H9 (cell line): ENCODE measurements at regions not wholly inside any gene's neighbourhood (a gene's known extent, or its start where the extent isn't known, plus 50 kb on each side); places are given as distances from the start of the nearest gene placed in this dataset.

Experiments
- DNase-seq: peaks from one replicate; pipeline ENCODE4 v3.0.0-alpha.2; 2017
- H2AFZ ChIP-seq: one replicate; pipeline ENCODE4 v1.6.1; 2013; ENCODE audit warnings: mild to moderate bottlenecking, low read length, control low read depth, moderate library complexity
- H2AK5ac ChIP-seq: 2 replicates; pipeline ENCODE4 v1.6.1; 2013; ENCODE audit warnings: low read length, control low read depth, mixed read lengths; ENCODE audit not compliant: insufficient read length
- H2BK120ac ChIP-seq: one replicate; pipeline ENCODE4 v1.6.1; 2013; ENCODE audit warnings: low read depth, mild to moderate bottlenecking, low read length, control low read depth, inconsistent platforms; ENCODE audit not compliant: poor library complexity, severe bottlenecking
- H2BK12ac ChIP-seq: 2 replicates; pipeline ENCODE4 v1.6.1; 2013; ENCODE audit warnings: low read length, control low read depth, mixed read lengths, low read depth; ENCODE audit not compliant: insufficient read length
- H2BK15ac ChIP-seq: 2 replicates; pipeline ENCODE4 v1.6.1; 2013; ENCODE audit warnings: low read depth, low read length, control low read depth
- H2BK20ac ChIP-seq: one replicate; pipeline ENCODE4 v1.6.1; 2013; ENCODE audit warnings: low read depth, mild to moderate bottlenecking, low read length, control low read depth, inconsistent platforms; ENCODE audit not compliant: poor library complexity, severe bottlenecking
- H2BK5ac ChIP-seq: 2 replicates; pipeline ENCODE4 v1.6.1; 2013; ENCODE audit warnings: low read length, control low read depth, mixed read lengths; ENCODE audit not compliant: insufficient read length
- H3K14ac ChIP-seq: 2 replicates; pipeline ENCODE4 v1.6.1; 2013; ENCODE audit warnings: low read length, control low read depth; ENCODE audit not compliant: insufficient read depth
- H3K18ac ChIP-seq: 2 replicates; pipeline ENCODE4 v1.6.1; 2013; ENCODE audit warnings: low read depth, mild to moderate bottlenecking, mixed read lengths, low read length, control low read depth; ENCODE audit not compliant: insufficient read length
- H3K23ac ChIP-seq: 2 replicates; pipeline ENCODE4 v1.6.1; 2013; ENCODE audit warnings: low read length, control low read depth, mixed read lengths, low read depth; ENCODE audit not compliant: insufficient read length
- H3K23me2 ChIP-seq: 2 replicates; pipeline ENCODE4 v1.6.1; 2013; ENCODE audit warnings: low read depth, mild to moderate bottlenecking, mixed read lengths, low read length, control low read depth; ENCODE audit not compliant: insufficient read length, poor library complexity, severe bottlenecking
- H3K27ac ChIP-seq: 2 replicates; pipeline ENCODE4 v1.5.1; 2013; ENCODE audit warnings: low read length, control low read depth, mixed read lengths, low read depth; ENCODE audit not compliant: insufficient read length
- H3K27me3 ChIP-seq: 2 replicates; pipeline ENCODE4 v1.6.1; 2013; ENCODE audit warnings: low read length, control low read depth, inconsistent platforms; ENCODE audit not compliant: insufficient read depth
- H3K4ac ChIP-seq: 2 replicates; pipeline ENCODE4 v1.6.1; 2013; ENCODE audit warnings: low read depth, mild to moderate bottlenecking, control low read depth, inconsistent platforms, low read length, moderate library complexity
- H3K4me1 ChIP-seq: 2 replicates; pipeline ENCODE4 v1.6.1; 2013; ENCODE audit warnings: low read length, control low read depth, inconsistent platforms; ENCODE audit not compliant: insufficient read depth
- H3K4me2 ChIP-seq: 2 replicates; pipeline ENCODE4 v1.6.1; 2013; ENCODE audit warnings: low read length, control low read depth, mixed read lengths; ENCODE audit not compliant: insufficient read length, insufficient read depth
- H3K56ac ChIP-seq: 2 replicates; pipeline ENCODE4 v1.6.1; 2013; ENCODE audit warnings: low read depth, mild to moderate bottlenecking, mixed read lengths, low read length, control low read depth; ENCODE audit not compliant: insufficient read length
- H3K79me1 ChIP-seq: 2 replicates; pipeline ENCODE4 v1.6.1; 2013; ENCODE audit warnings: low read depth, mild to moderate bottlenecking, moderate library complexity, low read length, control low read depth, inconsistent platforms; ENCODE audit not compliant: insufficient read depth, poor library complexity, severe bottlenecking
- H3K79me2 ChIP-seq: 2 replicates; pipeline ENCODE4 v1.6.1; 2013; ENCODE audit warnings: low read length, control low read depth, inconsistent platforms; ENCODE audit not compliant: insufficient read depth
- H3K9ac ChIP-seq: 2 replicates; pipeline ENCODE4 v1.6.1; 2013; ENCODE audit warnings: low read length, control low read depth, mixed read lengths; ENCODE audit not compliant: insufficient read length; ENCODE audit errors: extremely low read depth
- H3K9me3 ChIP-seq: one replicate; pipeline ENCODE4 v1.6.1; 2013; ENCODE audit warnings: low read depth, low read length, inconsistent platforms; ENCODE audit not compliant: control insufficient read depth
- H3T11ph ChIP-seq: one replicate; pipeline ENCODE4 v1.6.1; 2013; ENCODE audit warnings: mild to moderate bottlenecking, low read length, control low read depth, inconsistent platforms
- H4K20me1 ChIP-seq: one replicate; pipeline ENCODE4 v1.6.1; 2013; ENCODE audit not compliant: control insufficient read depth, insufficient read length, insufficient read depth
- H4K5ac ChIP-seq: 2 replicates; pipeline ENCODE4 v1.6.1; 2013; ENCODE audit warnings: low read depth, mild to moderate bottlenecking, mixed read lengths, low read length, control low read depth; ENCODE audit not compliant: insufficient read length
- H4K8ac ChIP-seq: replicated peaks from 2 replicates; pipeline ENCODE4 v1.6.1; 2013; ENCODE audit warnings: low read length, control low read depth, mixed read lengths, low read depth; ENCODE audit not compliant: insufficient read length
- H4K91ac ChIP-seq: 2 replicates; pipeline ENCODE4 v1.6.1; 2013; ENCODE audit warnings: low read depth, mild to moderate bottlenecking, moderate library complexity, mixed read lengths, low read length, control low read depth; ENCODE audit not compliant: insufficient read length
- H3K27ac Mint-ChIP-seq, 3 experiments: 2 replicates in 2 of 3; 3 replicates in 1 of 3; pipeline ENCODE4 v1.8.0; 2020 to 2021; ENCODE audit warnings: mixed read lengths in 3 of 3, mild to moderate bottlenecking in 1 of 3, moderate library complexity in 1 of 3
- H3K27me3 Mint-ChIP-seq: 2 replicates; pipeline ENCODE4 v1.8.0; 2021; ENCODE audit warnings: low read depth, mild to moderate bottlenecking, moderate library complexity, mixed read lengths
- H3K36me3 Mint-ChIP-seq, 3 experiments: 2 replicates in 2 of 3; 3 replicates in 1 of 3; pipeline ENCODE4 v1.8.0; 2020 to 2021; ENCODE audit warnings: low read depth in 3 of 3, mixed read lengths in 3 of 3; ENCODE audit not compliant: insufficient read depth in 1 of 3
- H3K4me1 Mint-ChIP-seq, 2 experiments: 2 replicates each; pipeline ENCODE4 v1.8.0; 2020; ENCODE audit warnings: mixed read lengths in 2 of 2
- H3K4me3 Mint-ChIP-seq, 2 experiments: 2 replicates in 1 of 2; 3 replicates in 1 of 2; pipeline ENCODE4 v1.8.0; 2020 to 2021; ENCODE audit warnings: mild to moderate bottlenecking in 2 of 2, mixed read lengths in 2 of 2, moderate library complexity in 1 of 2
- H3K9me3 Mint-ChIP-seq, 2 experiments: 2 replicates in 1 of 2; 3 replicates in 1 of 2; pipeline ENCODE4 v1.8.0; 2020; ENCODE audit warnings: mild to moderate bottlenecking in 2 of 2, mixed read lengths in 2 of 2, moderate library complexity in 1 of 2
- WGBS: extraction: QIAGEN DNeasy Blood & Tissue Kit; methylation state at CpG from one replicate; pipeline ENCODE4 v1.1.7; 2013; ENCODE audit warnings: missing lambda C conversion rate, low lambda C conversion rate, mixed read lengths; ENCODE audit not compliant: insufficient read length; ENCODE audit errors: extremely low coverage; 5-methylcytosine and 5-hydroxymethylcytosine counted together
- TF ChIP-seq, protein P1 (sequence below): fragments of 200-600 bp; sonication (generic); conservative IDR thresholded peaks from 3 replicates; pipeline ENCODE4 v1.8.0; 2021; ENCODE audit warnings: antibody characterized with exemption, mild to moderate bottlenecking

DNA sequence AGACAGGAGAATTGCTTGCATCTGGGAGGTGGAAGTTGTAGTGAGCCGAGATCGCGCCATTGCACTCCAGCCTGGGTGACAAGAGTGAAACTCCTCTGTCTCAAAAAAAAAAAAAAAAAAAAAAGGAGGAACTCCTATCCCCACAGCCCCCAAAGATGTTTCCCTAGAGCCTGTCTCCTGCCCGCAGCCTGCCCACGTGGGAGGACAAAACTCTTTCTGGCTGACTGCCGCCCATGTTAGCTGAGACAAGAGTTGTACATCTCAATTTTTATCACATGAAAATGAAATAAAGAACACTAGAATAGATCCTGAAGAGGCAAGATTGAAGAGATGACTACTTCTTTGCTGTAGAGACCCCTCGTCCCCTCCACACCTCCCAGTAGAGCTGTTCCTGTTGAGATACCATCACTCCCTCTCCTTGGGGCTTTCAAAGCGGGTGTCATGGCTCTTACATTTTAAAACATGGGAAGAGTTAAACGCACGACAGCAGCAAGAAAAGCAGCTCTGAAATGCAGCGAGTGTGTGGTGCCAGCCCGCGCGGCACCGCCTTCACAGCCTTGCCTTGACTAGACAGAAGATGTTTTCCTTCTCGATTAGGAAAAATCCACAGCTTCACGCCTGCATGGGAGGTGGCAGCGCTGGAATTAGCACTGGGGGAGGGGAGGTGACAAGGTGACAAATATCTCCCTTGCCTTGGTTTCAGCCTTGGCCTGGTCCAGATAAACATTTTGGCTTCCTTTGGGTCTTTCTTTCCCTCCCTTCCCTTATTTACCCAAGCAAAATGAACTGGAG, 253.4 kb upstream of the CSF3R start:
- TF ChIP-seq, protein P1, sequence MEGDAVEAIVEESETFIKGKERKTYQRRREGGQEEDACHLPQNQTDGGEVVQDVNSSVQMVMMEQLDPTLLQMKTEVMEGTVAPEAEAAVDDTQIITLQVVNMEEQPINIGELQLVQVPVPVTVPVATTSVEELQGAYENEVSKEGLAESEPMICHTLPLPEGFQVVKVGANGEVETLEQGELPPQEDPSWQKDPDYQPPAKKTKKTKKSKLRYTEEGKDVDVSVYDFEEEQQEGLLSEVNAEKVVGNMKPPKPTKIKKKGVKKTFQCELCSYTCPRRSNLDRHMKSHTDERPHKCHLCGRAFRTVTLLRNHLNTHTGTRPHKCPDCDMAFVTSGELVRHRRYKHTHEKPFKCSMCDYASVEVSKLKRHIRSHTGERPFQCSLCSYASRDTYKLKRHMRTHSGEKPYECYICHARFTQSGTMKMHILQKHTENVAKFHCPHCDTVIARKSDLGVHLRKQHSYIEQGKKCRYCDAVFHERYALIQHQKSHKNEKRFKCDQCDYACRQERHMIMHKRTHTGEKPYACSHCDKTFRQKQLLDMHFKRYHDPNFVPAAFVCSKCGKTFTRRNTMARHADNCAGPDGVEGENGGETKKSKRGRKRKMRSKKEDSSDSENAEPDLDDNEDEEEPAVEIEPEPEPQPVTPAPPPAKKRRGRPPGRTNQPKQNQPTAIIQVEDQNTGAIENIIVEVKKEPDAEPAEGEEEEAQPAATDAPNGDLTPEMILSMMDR: no peak

More for the DNA sequence above, 253.4 kb upstream of the CSF3R start:
- H2AFZ ChIP-seq: no peak overlapping the region
- no peak overlapping the region for H3K9ac ChIP-seq
- H2BK20ac ChIP-seq: no peak overlapping the region
- no peak overlapping the region for H3K4ac ChIP-seq
- H3K79me2 ChIP-seq: no peaks in the 10 kb centered on the region
- H2BK15ac ChIP-seq: no peak overlapping the region
- H4K20me1 ChIP-seq: no peaks in the 10 kb centered on the region
- no peak overlapping the region for H4K8ac ChIP-seq
- H2BK12ac ChIP-seq: no peak overlapping the region
- H3K27me3 Mint-ChIP-seq: peaks cover 2% of the 10 kb centered on the region
- no peak overlapping the region for H3K27ac ChIP-seq
- no peak overlapping the region for H3K56ac ChIP-seq
- no peak overlapping the region for H3K14ac ChIP-seq
- no peak for DNase-seq
- peaks cover 2% of the 10 kb centered on the region; the same call in 1 of the 2 replicates for H3K4me1 ChIP-seq
- no peak overlapping the region for H4K5ac ChIP-seq
- H4K91ac ChIP-seq: no peak overlapping the region
- H3K27ac Mint-ChIP-seq: no peak overlapping the region
- WGBS: no CpG with 5 or more reads among the region's 18 CpGs
- no peaks in the 10 kb centered on the region for H3K27me3 ChIP-seq
- H3K18ac ChIP-seq: no peak overlapping the region
- H3K23me2 ChIP-seq: no peaks in the 10 kb centered on the region
- H3K9me3 Mint-ChIP-seq: no peaks in the 10 kb centered on the region; a peak in 2 of 5 replicates
- H3K4me1 Mint-ChIP-seq: peaks cover 35 to 39% of the 10 kb centered on the region in 2 experiments
- H3K4me2 ChIP-seq: no peak overlapping the region
- no peak overlapping the region for H2AK5ac ChIP-seq
- no peak overlapping the region for H3K4me3 Mint-ChIP-seq
- H2BK120ac ChIP-seq: no peak overlapping the region
- H3K79me1 ChIP-seq: no peaks in the 10 kb centered on the region
- H2BK5ac ChIP-seq: no peak overlapping the region
- no peaks in the 10 kb centered on the region for H3K9me3 ChIP-seq
- no peak overlapping the region for H3K23ac ChIP-seq
- no peak overlapping the region for H3T11ph ChIP-seq
- peaks cover 0 to 2% (median 0%) of the 10 kb centered on the region in 3 experiments; a peak in 1 of 7 replicates for H3K36me3 Mint-ChIP-seq
